ENCODE measurements at regions not wholly inside any gene's neighbourhood (a gene's known extent, or its start where the extent isn't known, plus 50 kb on each side); places are given as distances from the start of the nearest gene placed in this dataset.
"Not testable (repeated sequence)": the region's sequence is repeated elsewhere in the genome, so short reads cannot be mapped to it uniquely, and the experiment has no call there.

DNA sequence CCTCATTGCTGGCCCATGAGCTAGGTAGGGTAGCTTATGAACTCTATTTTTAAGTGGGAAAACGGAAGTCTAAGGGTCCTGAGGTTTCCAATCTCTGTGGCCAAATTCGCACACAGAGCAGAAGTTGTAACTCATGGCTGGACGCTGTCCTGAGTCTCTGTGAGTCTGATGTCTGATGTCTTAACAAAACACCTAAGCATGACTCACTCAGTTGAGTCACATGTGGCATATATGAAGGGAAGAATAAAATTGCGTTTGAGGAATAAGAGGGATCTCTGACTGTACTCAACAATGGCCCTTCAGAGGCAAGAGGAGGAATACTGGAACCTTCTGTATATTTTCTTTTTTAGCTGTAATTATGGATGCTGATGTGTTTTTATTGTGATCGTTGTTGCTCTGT lies 569.7 kb downstream of the RIT2 start:
- peak; percentile 42 for DNase-seq (ENCODE audit: low read depth)

DNA sequence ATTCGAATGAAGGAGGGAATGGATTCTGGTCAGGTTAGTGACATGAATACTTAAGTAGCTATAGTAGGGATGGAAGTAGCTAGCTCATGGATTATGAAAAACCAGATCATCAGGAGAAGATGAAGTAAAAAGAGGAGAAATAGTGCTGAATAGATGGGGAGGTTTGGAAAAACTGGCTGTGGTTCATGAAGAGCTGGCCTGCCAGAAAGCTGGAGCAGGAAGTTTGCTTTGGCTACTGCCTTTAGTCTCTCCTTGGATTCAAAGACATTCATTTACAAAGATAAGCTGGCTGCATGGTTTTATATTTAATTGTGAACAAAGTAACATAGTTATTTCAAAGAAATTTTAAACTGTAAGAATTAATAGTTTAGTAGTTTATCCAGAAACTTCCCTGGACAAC lies 567.0 kb downstream of the RIT2 start:
- no peak for DNase-seq (ENCODE audit: low read depth)

- no peak for DNase-seq (ENCODE audit: low read depth)
Measured at GRCh38 chr18:42549596-42549995, 565.9 kb downstream of the RIT2 start.

DNA sequence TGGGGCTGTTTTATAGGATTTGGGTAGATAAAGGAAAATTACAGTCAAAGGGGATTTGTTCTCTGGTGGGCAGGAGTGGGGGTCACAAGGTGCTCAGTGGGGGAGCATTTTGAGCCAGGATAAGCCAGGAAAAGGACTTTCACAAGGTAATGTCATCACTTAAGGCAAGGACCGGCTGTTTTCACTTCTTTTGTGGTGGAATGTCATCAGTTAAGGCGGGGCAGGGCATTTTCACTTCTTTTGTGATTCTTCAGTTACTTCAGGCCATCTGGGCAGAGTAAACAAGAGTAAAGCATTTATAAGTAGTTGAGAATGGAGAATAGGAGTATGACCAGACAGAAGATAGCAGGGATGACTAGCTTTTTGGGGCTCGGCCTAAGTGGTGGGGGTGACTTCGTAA lies 562.9 kb downstream of the RIT2 start:
- not testable (repeated sequence) for DNase-seq (ENCODE audit: low read depth)

DNA sequence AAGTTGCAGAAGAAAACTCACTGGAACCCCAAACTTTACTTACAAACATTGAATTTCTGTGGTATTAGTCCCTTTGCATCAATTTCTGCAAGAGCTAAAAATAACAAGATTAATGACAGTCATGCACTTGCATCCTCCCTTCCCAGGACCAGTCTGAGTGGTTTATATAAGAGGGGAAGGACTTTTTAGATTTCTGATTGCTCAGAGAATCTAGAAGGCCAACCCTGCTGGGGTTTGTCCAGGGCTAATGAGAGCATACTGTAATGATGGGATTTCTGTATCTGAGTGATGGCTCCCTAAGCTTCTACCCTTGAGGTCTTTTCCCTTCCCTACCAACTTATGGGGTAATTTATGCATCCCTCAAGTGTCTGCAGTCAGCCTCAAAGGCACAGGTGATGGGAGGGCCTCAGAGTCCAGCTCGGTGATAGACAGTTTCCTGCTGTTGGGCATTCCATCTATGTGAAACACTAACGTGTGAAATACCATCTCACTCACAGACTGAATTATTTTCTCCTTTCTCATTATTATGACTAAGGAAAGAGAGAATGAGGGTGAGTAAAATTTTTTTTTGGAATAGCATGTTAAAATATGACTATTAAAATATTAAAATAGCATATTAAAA lies 556.3 kb downstream of the RIT2 start:
- no peak for DNase-seq (ENCODE audit: low read depth)

DNA sequence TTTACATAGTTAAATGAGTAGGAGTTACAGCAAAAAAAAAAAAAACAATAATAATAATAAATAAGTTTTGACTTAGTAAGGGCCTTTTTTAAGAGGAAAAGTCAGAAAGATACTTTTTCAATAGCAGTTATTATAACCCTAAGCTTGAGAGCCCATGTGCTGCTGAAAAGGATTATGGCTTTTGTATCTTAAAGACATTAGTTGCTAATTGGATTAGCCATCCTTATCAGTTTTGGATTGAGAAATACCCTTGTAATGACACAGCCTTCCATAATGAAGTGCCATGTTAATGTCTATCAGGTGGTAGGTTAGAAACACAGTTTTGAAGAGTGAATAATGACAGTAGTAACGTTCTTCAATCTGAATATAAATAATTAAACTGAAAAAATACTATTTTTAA lies 554.0 kb downstream of the RIT2 start:
- no peak for DNase-seq (ENCODE audit: low read depth)

DNA sequence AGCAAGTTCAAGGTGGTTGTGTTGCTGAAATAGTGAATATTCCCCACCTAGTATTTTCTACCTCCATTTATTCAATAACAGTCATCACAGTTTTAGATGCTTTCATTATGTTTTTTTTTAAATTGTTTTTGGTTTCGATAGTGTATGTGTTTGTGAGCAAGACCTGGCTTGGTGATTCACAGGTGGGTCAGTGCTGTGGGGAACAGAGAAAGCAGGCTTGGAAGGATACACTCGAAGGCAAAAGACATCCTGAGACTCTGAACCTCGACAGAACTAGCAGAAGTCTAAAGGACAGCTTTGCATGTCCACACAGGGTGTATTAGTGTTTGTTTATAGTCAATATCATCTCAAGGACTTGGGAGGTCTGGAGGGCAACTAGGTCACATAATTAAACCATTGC lies 551.5 kb downstream of the RIT2 start:
- DNase-seq (ENCODE audit: low read depth) = no peak

DNA sequence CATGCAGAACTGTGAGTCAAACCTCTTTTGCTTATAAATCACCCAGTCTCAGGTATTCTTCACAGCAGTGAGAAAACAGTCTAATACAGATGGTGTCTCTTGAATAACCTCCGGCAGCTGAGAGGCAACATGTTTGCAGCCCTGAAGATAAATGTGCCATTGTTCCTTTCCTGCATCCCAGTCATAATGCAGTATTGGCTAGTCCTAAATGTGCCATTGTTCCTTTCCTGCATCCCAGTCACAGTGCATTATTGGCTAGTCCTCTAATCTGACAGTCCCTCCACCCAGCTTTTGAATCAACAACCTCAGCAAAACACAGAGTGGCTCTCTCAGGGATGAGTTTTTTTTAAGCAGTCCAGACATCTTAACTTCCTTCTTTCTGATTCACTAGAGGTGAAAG lies 550.7 kb downstream of the RIT2 start:
- no peak for DNase-seq (ENCODE audit: low read depth)

DNA sequence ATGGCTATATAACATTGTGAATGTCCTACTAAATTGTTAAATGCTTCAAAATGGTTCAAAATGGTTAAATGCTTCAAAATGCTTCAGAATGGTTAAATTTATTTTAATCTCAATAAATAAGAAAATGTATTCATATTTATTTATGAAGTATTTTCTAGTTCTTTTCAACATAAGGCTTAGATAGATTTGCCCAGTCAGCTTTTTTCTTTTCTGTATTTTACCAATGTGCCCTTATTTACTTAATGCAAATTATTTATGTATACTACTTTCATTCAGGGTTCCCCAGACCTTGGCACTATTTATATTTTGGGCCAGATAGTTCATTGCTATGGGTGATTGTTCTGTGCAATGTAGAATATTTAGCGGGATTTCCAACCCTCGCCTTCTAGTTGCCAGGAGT lies 546.7 kb downstream of the RIT2 start:
- DNase-seq (ENCODE audit: low read depth) = no peak

GRCh38 chr18:42574871-42575270 lies 540.6 kb downstream of the RIT2 start:
- no peak for DNase-seq (ENCODE audit: low read depth)

- no peak for DNase-seq (ENCODE audit: low read depth)
Measured at GRCh38 chr18:42576124-42576523, 539.4 kb downstream of the RIT2 start.

GRCh38 chr18:42578792-42579191 lies 536.7 kb downstream of the RIT2 start:
- peak; percentile 13 for DNase-seq (ENCODE audit: low read depth)

GRCh38 chr18:42582266-42582665 lies 533.2 kb downstream of the RIT2 start:
- DNase-seq (ENCODE audit: low read depth) = no peak

GRCh38 chr18:42583283-42583731 lies 532.2 kb downstream of the RIT2 start:
- no peak for DNase-seq (ENCODE audit: low read depth)

DNA sequence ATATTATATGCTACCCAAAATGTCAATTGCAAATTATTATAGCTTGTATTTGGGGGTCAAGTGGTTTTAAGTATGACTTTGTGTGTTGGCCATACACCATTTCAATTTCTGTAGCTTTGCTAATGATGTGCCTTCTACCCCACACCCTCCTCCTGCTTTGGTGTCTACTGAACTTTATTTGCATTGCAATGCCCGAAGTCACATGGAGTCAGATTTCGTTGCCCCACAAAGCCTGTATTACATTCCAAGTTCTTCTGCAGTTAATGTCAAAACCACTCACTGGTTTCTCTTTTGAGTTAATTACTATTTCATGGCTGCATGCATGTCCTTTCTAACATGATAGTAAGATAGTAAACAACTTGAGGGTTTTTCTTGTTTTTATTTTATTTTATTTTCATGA lies 528.9 kb downstream of the RIT2 start:
- DNase-seq (ENCODE audit: low read depth) = no peak

DNA sequence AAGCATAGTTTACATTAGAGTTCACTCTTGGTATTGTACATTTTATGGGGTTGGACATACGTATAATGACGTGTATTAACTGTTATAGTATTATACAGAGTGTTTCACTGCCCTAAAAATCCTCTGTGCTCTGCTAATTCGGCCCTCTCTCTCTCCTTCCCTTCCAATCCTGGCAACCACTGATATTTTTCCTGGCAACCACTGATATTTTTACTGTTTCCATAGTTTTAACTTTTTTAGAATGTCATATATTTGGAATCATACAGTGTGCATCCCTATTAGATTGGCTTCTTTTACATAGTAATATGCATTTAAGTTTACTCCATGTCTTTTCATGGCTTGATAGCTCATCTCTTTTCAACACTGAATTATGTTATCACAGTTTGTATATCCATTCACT lies 526.7 kb downstream of the RIT2 start:
- DNase-seq (ENCODE audit: low read depth) = no peak

GRCh38 chr18:42604820-42605219 lies 510.7 kb downstream of the RIT2 start:
- DNase-seq (ENCODE audit: low read depth) = no peak

DNA sequence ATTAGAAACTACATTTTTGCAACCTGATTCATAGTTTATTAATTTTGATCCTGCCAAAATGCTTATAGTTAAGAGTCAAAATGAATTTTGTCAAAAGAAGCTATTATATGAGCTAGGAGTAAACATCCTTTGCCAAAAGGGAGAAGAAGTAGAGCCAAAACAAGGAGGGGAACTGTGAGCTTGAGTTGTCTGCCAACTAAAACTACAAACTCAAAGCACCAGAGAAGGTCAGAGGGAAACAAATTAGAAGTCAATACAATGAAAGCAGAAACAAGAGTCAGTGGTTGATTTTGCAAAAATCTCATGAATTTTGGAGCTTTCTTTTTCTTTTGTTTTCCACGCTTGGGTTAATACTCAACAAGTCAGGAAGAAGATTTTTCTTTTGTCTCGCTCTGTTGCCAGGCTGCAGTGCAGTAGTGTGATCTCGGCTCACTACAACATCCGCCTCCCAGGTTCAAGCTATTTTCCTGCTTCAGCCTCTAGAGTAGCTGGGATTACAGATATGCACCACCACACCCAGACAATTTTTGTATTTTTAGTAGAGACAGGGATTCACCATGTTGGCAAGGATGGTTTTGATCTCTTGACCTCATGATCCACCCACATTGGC lies 508.5 kb downstream of the RIT2 start:
- no peak for DNase-seq (ENCODE audit: low read depth)

GRCh38 chr18:42611134-42611533 lies 504.4 kb downstream of the RIT2 start:
- DNase-seq (ENCODE audit: low read depth) = no peak

GRCh38 chr18:42614619-42615293 lies 500.7 kb downstream of the RIT2 start:
- DNase-seq (ENCODE audit: low read depth) = no peak

GRCh38 chr18:42617221-42617620 lies 498.3 kb downstream of the RIT2 start:
- DNase-seq (ENCODE audit: low read depth) = no peak

DNA sequence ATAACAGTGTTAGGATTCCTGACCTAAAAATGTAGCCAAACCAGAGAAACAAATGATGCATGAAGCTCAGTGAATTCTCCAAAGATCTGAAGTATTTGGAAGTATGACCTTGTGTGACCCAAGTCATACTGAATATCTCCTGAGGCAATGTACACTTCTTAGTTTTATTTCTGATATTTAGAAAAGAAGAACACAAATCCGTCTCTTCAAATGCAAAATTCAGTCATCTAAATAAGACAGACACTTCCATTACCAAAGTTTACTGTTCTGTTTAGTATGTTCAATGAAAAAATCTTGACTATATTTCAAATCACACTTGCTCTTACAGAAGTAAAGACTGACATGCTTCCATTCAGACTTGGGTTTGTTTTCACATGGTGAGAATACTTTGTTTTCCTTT lies 495.7 kb downstream of the RIT2 start:
- DNase-seq (ENCODE audit: low read depth) = no peak

DNA sequence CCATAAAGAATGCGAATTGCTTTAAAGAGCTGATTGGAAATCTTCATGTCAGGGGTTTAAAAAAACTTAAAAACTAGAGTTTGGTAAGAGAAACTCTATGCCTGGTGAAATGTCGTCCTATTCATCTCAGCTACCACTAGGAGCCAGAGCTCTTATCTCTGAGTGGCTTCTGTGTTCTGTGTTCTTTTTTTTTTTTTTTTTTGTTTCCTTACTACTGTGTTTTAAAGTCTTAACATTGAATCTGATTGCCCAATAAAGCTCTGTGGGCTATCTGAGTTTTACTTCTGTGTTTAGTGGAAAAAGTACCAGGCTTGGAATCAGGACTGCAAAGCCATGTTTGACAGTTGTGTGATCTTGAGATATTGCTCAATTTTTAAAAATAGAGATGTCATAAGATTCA lies 494.8 kb downstream of the RIT2 start:
- DNase-seq (ENCODE audit: low read depth) = no peak

DNA sequence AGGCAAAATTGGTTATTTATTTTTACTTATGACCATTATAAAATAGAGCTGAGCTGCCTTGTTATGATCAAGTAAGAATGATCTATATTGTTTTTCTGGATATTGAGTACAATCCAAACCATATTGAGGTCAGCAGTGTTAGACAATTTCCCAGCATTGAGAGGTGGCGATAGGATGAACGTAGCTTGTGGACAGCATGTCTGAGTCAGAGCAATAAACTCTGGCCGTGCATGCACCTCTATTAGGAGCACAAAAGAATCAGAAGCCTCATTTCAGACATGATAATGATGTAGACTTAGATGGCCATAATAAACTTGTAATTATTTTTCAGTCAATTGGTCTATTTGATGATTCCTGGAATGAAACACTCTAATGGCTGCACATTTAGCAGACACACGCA lies 491.6 kb downstream of the RIT2 start:
- DNase-seq (ENCODE audit: low read depth) = no peak

All from non-pigmented ciliary epithelial cell (primary cell).